A549 (cell line): ENCODE measurements at regions not wholly inside any gene's neighbourhood (a gene's known extent, or its start where the extent isn't known, plus 50 kb on each side); places are given as distances from the start of the nearest gene placed in this dataset.

Experiments used
- ATAC-seq, 2 experiments: fragments of 200-7000 bp in 1 of 2; fragments of >200 bp in 1 of 2; cut with Nextera tagmentation in 1 of 2; cut with Tn5 transposase in 1 of 2; 3 replicates each; pipeline versions ENCODE4 v1.8.0 to v1.9.1; 2018 to 2020; ENCODE audit warnings: mild to moderate bottlenecking in 1 of 2, moderate library complexity in 1 of 2
- CTCF ChIA-PET: fragments of 300-600 bp; sonication (Branson Sonifier 250); formaldehyde crosslinking; extraction: SDS; loops from one replicate; lab custom pipeline; 2021; ENCODE audit warnings: antibody characterized with exemption, inconsistent platforms; lab: Yijun Ruan, JAX
- POLR2A ChIA-PET: fragments of 350-600 bp; formaldehyde crosslinking; extraction: SDS; loops from one replicate; lab custom pipeline; 2021; ENCODE audit warnings: antibody characterized with exemption, inconsistent platforms; lab: Yijun Ruan, JAX
- DNase-seq, 2 experiments: peaks; one replicate each; pipeline versions ENCODE4 v3.0.0 to v3.0.0-alpha.2; 2011 to 2016; ENCODE audit warnings: low read depth in 1 of 2, low spot score in 1 of 2
- FAIRE-seq: peaks from 2 replicates; lab custom pipeline; 2011; peaks lifted over from hg19 to GRCh38; lab: Jason Lieb, UNC
- H3K27ac ChIP-seq, 2 experiments: fragments of >200 bp; sonication (Bioruptor Twin); formaldehyde crosslinking; 3 replicates each; pipeline ENCODE4 v1.5.1; 2016 to 2017
- H3K4me1 ChIP-seq: fragments of >200 bp; sonication (Bioruptor Twin); formaldehyde crosslinking; 3 replicates; pipeline ENCODE4 v1.6.1; 2016
- H3K4me2 ChIP-seq: fragments of >200 bp; sonication (Bioruptor Twin); formaldehyde crosslinking; 3 replicates; pipeline ENCODE4 v1.6.1; 2016
- H3K4me3 ChIP-seq: fragments of >200 bp; sonication (Bioruptor Twin); formaldehyde crosslinking; 3 replicates; pipeline ENCODE4 v1.5.1; 2016
- H3K9me3 ChIP-seq: fragments of >200 bp; sonication (Bioruptor Twin); formaldehyde crosslinking; 3 replicates; pipeline ENCODE4 v1.6.1; 2016
- ATOH8 ChIP-seq: fragments of 250-450 bp; sonication (Bioruptor Pico); IDR thresholded peaks from 2 replicates; pipeline ENCODE4 v1.5.0; 2020; ENCODE audit warnings: low read depth, mild to moderate bottlenecking, moderate library complexity
- CBX2 ChIP-seq: fragments of 200-600 bp; sonication (generic); IDR thresholded peaks from 2 replicates; pipeline ENCODE4 v1.6.1; 2016; ENCODE audit warnings: low read depth, mild to moderate bottlenecking, borderline replicate concordance
- CEBPB ChIP-seq, 2 experiments: fragments of >200 bp in 1 of 2; sonication (Bioruptor Twin) in 1 of 2; formaldehyde crosslinking in 1 of 2; IDR thresholded peaks; 2 replicates each; pipeline ENCODE4 v1.6.1; 2012 to 2016
- CHD2 ChIP-seq: fragments of 150-350 bp; IDR thresholded peaks from 2 replicates; pipeline ENCODE4 v1.6.1; 2014; ENCODE audit warnings: low read length; ENCODE audit not compliant: partially characterized antibody
- CTCF ChIP-seq: fragments of >200 bp; sonication (Bioruptor Twin); formaldehyde crosslinking; IDR thresholded peaks from 3 replicates; pipeline ENCODE4 v1.5.1; 2016
- E2F6 ChIP-seq: IDR thresholded peaks from 2 replicates; pipeline ENCODE4 v1.6.1; 2012; ENCODE audit warnings: low read depth, borderline replicate concordance
- EHF ChIP-seq: fragments of 250-450 bp; sonication (Bioruptor Pico); IDR thresholded peaks from 2 replicates; pipeline ENCODE4 v1.5.0; 2020; ENCODE audit warnings: mild to moderate bottlenecking
- EP300 ChIP-seq, 2 experiments: fragments of >200 bp; sonication (Bioruptor Twin); formaldehyde crosslinking; IDR thresholded peaks; 2 replicates in 1 of 2; 3 replicates in 1 of 2; pipeline ENCODE4 v1.6.1; 2016 to 2017
- ESRRA ChIP-seq: fragments of 150-350 bp; IDR thresholded peaks from 2 replicates; pipeline ENCODE4 v1.6.1; 2014; ENCODE audit warnings: mild to moderate bottlenecking, low read length, borderline replicate concordance
- GATA3 ChIP-seq: IDR thresholded peaks from 2 replicates; pipeline ENCODE4 v1.6.1; 2012; ENCODE audit warnings: borderline replicate concordance
- HDAC2 ChIP-seq: fragments of 200-600 bp; sonication (generic); IDR thresholded peaks from 2 replicates; pipeline ENCODE4 v1.6.1; 2016
- HES2 ChIP-seq: fragments of >200 bp; sonication (Bioruptor Twin); formaldehyde crosslinking; IDR thresholded peaks from 2 replicates; pipeline ENCODE4 v1.6.1; 2016
- HEYL ChIP-seq: fragments of 250-450 bp; sonication (Bioruptor Pico); IDR thresholded peaks from 2 replicates; pipeline ENCODE4 v1.8.0; 2021; ENCODE audit warnings: mild to moderate bottlenecking, moderate library complexity
- HMGXB4 ChIP-seq: fragments of 250-450 bp; sonication (Bioruptor Pico); IDR thresholded peaks from 2 replicates; pipeline ENCODE4 v1.5.0; 2021; ENCODE audit warnings: mild to moderate bottlenecking, moderate library complexity, borderline replicate concordance
- HOXA7 ChIP-seq: fragments of 250-450 bp; sonication (Bioruptor Pico); IDR thresholded peaks from 2 replicates; pipeline ENCODE4 v1.5.0; 2020; ENCODE audit warnings: mild to moderate bottlenecking, moderate library complexity
- HOXB5 ChIP-seq: fragments of 250-450 bp; sonication (Bioruptor Pico); IDR thresholded peaks from 2 replicates; pipeline ENCODE4 v1.5.0; 2020; ENCODE audit warnings: mild to moderate bottlenecking, moderate library complexity
- JUN ChIP-seq, 2 experiments: fragments of >200 bp; sonication (Bioruptor Twin); formaldehyde crosslinking; IDR thresholded peaks; 2 replicates in 1 of 2; 3 replicates in 1 of 2; pipeline ENCODE4 v1.6.1; 2016 to 2017
- KDM5A ChIP-seq: fragments of 200-600 bp; sonication (generic); IDR thresholded peaks from 2 replicates; pipeline ENCODE4 v1.6.1; 2016; ENCODE audit warnings: antibody characterized with exemption, mild to moderate bottlenecking
- MAFK ChIP-seq: fragments of 450-650 bp; IDR thresholded peaks from 2 replicates; pipeline ENCODE4 v1.6.1; 2014; ENCODE audit not compliant: partially characterized antibody
- SMC3 ChIP-seq: fragments of >200 bp; sonication (Bioruptor Twin); formaldehyde crosslinking; IDR thresholded peaks from 3 replicates; pipeline ENCODE4 v1.6.1; 2018; ENCODE audit warnings: inconsistent platforms
- SREBF2 ChIP-seq: fragments of 450-650 bp; IDR thresholded peaks from 2 replicates; pipeline ENCODE4 v1.6.1; 2014; ENCODE audit warnings: mild to moderate bottlenecking, moderate library complexity
- ZFP36 ChIP-seq: fragments of 450-650 bp; IDR thresholded peaks from 2 replicates; pipeline ENCODE4 v1.6.1; 2014; ENCODE audit warnings: borderline replicate concordance; ENCODE audit not compliant: partially characterized antibody
- ZSCAN20 ChIP-seq: fragments of 250-450 bp; sonication (Bioruptor Pico); IDR thresholded peaks from 2 replicates; pipeline ENCODE4 v1.8.0; 2022; ENCODE audit warnings: mild to moderate bottlenecking, moderate library complexity
- WGBS: methylation state at CpG from one replicate; pipeline ENCODE4 v1.1.6; 2017; ENCODE audit errors: missing lambda C conversion rate; 5-methylcytosine and 5-hydroxymethylcytosine counted together

- H3K4me3 ChIP-seq, result no peak overlapping the region
- ATAC-seq, result no peak
- no peak for DNase-seq
- no peak overlapping the region for H3K27ac ChIP-seq
- CTCF ChIA-PET, result no interaction called here
- no peaks in the 10 kb centered on the region; the same call in 2 of the 3 replicates for H3K4me1 ChIP-seq
- H3K9me3 ChIP-seq, result no peaks in the 10 kb centered on the region
- no peak for FAIRE-seq
- WGBS, result 80% methylated on average over 5 of the region's 5 CpGs
- POLR2A ChIA-PET, result no interaction called here
- TF ChIP-seq EP300 (IDR thresholded peaks at IDR 0.05) (no peak), SREBF2 (no peak), KDM5A (no peak), ATOH8 (CRISPR knock-in tag) (no peak), MAFK (no peak), CHD2 (no peak), ESRRA (no peak), HDAC2 (no peak), HOXA7 (CRISPR knock-in tag) (no peak), HOXB5 (CRISPR knock-in tag) (no peak), HEYL (no peak), CBX2 (no peak), E2F6 (no peak)
- H3K4me2 ChIP-seq, result no peak overlapping the region
These were observed 374.8 kb downstream of the KLF12 start for GRCh38 chr13:73759434-73759833.

- ATAC-seq (no peak), DNase-seq (no peak), FAIRE-seq (no peak)
- ChIA-PET POLR2A (no interaction called here), CTCF (interaction anchor here (1.1 to 1.5 kb wide), 2 partner anchors 10 to 1462 kb away, joined by 3 to 4 read pairs; no protein-coding TSS in a partner anchor)
- H3K4me3 ChIP-seq, result no peak overlapping the region
- 89% methylated on average over 2 of the region's 2 CpGs for WGBS
- H3K4me2 ChIP-seq, result no peak overlapping the region
- no peaks in the 10 kb centered on the region for H3K9me3 ChIP-seq
- no peak for TF ChIP-seq ZFP36
- TF ChIP-seq EP300 (IDR thresholded peaks at IDR 0.05), result no peak
- no peak for TF ChIP-seq GATA3
- TF ChIP-seq SMC3, result no peak
- no peak for TF ChIP-seq JUN (IDR thresholded peaks at IDR 0.05)
- no peak for TF ChIP-seq ZSCAN20 (CRISPR knock-in tag)
- no peak for TF ChIP-seq CHD2
- TF ChIP-seq SREBF2, result no peak
- no peak for TF ChIP-seq HES2
- no peak for TF ChIP-seq CTCF
- no peak for TF ChIP-seq CEBPB (IDR thresholded peaks at IDR 0.05)
- TF ChIP-seq HOXA7 (CRISPR knock-in tag), result no peak
- TF ChIP-seq HMGXB4, result no peak
- TF ChIP-seq MAFK, result no peak
- no peak for TF ChIP-seq EHF (CRISPR knock-in tag)
- H3K27ac ChIP-seq, result no peak overlapping the region
- no peaks in the 10 kb centered on the region; the same call in 2 of the 3 replicates for H3K4me1 ChIP-seq
These were observed 376.5 kb downstream of the KLF12 start for GRCh38 chr13:73757481-73758233.
